Loucy (cell line): ENCODE measurements at regions not wholly inside any gene's neighbourhood (a gene's known extent, or its start where the extent isn't known, plus 50 kb on each side); places are given as distances from the start of the nearest gene placed in this dataset.

Experiments used
- H2AFZ ChIP-seq: fragments of 200-600 bp; sonication (generic); 2 replicates; pipeline ENCODE4 v1.6.0; 2016; ENCODE audit warnings: antibody characterized with exemption, mild to moderate bottlenecking, low read length, moderate library complexity
- H3F3A ChIP-seq: fragments of 200-600 bp; 2 replicates; pipeline ENCODE4 v1.6.0; 2016; ENCODE audit warnings: antibody characterized with exemption, low read depth, mild to moderate bottlenecking
- H3K27me3 ChIP-seq: fragments of 200-600 bp; sonication (generic); 2 replicates; pipeline ENCODE4 v1.6.1; 2014; ENCODE audit warnings: low read length, mild to moderate bottlenecking; ENCODE audit not compliant: insufficient read depth, poor library complexity, severe bottlenecking
- H3K36me3 ChIP-seq: fragments of 200-600 bp; sonication (generic); 2 replicates; pipeline ENCODE4 v1.6.1; 2016; ENCODE audit warnings: low read length; ENCODE audit not compliant: insufficient read depth
- H3K4me1 ChIP-seq: fragments of 200-600 bp; sonication (generic); 2 replicates; pipeline ENCODE4 v1.5.1; 2014; ENCODE audit warnings: low read length, mild to moderate bottlenecking; ENCODE audit not compliant: insufficient read depth, poor library complexity, severe bottlenecking
- H3K4me2 ChIP-seq: fragments of 200-600 bp; sonication (generic); 2 replicates; pipeline ENCODE4 v1.6.0; 2014; ENCODE audit warnings: antibody characterized with exemption, low read length, low read depth, mild to moderate bottlenecking; ENCODE audit not compliant: poor library complexity, severe bottlenecking
- H3K4me3 ChIP-seq: fragments of 200-600 bp; sonication (generic); 2 replicates; pipeline ENCODE4 v1.5.1; 2014; ENCODE audit warnings: low read length, mild to moderate bottlenecking, mixed read lengths; ENCODE audit not compliant: poor library complexity, severe bottlenecking
- H3K79me2 ChIP-seq: fragments of 200-600 bp; sonication (generic); 2 replicates; pipeline ENCODE4 v1.6.1; 2014; ENCODE audit warnings: low read length; ENCODE audit not compliant: insufficient read depth
- H3K9ac ChIP-seq: fragments of 200-600 bp; sonication (generic); 2 replicates; pipeline ENCODE4 v1.6.0; 2014; ENCODE audit warnings: mild to moderate bottlenecking, low read depth, low read length, moderate library complexity; ENCODE audit not compliant: poor library complexity, severe bottlenecking
- H3K9me2 ChIP-seq: fragments of 200-600 bp; sonication (generic); replicated peaks from 2 replicates; pipeline ENCODE4 v1.6.1; 2016; ENCODE audit warnings: low read depth, low read length, mixed read lengths
- H3K9me3 ChIP-seq: fragments of 200-600 bp; sonication (generic); 2 replicates; pipeline ENCODE4 v1.6.1; 2014; ENCODE audit warnings: mild to moderate bottlenecking, antibody characterized with exemption, low read length, low read depth; ENCODE audit not compliant: insufficient read depth
- H4K20me1 ChIP-seq: fragments of 200-600 bp; sonication (generic); 2 replicates; pipeline ENCODE4 v1.6.0; 2014; ENCODE audit warnings: antibody characterized with exemption, low read length, mild to moderate bottlenecking; ENCODE audit not compliant: insufficient read depth, poor library complexity, severe bottlenecking
- EZH2phosphoT487 ChIP-seq: fragments of 200-600 bp; IDR thresholded peaks from 2 replicates; pipeline ENCODE4 v1.6.1; 2018; ENCODE audit warnings: antibody characterized with exemption, mild to moderate bottlenecking, moderate library complexity, borderline replicate concordance
- TF ChIP-seq, protein P1 (sequence below): fragments of 200-600 bp; sonication (generic); conservative IDR thresholded peaks from 2 replicates; pipeline ENCODE4 v1.5.1; 2014; ENCODE audit warnings: mild to moderate bottlenecking, antibody characterized with exemption, low read length

DNA sequence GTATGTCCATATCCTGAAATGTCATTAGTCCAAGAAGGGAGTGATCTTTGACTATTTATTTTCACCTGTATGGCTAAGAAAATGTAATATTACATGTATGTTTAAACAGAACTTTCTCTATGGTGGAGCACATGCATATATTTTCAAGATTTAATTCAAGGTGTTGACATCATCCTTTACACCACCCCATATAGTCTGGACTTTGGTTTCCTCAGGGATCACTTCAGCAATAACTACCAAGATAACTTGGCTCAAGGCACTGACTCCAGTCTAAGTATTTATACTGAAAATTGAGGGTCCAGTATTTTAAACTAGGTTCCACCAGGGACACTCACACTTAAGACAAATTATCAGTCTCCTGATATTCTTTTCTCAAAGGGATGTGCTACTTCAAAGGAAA is 660.6 kb downstream of the EFNB2 start:
- Histone ChIP-seq H3K4me3 (no peak overlapping the region), H3K79me2 (no peaks in the 10 kb centered on the region), H2AFZ (no peak overlapping the region), H3K9ac (no peak overlapping the region), H3K4me2 (no peak overlapping the region), H3K9me3 (no peaks in the 10 kb centered on the region), H3K36me3 (no peaks in the 10 kb centered on the region), H4K20me1 (no peaks in the 10 kb centered on the region), H3K27me3 (no peaks in the 10 kb centered on the region), H3K4me1 (no peaks in the 10 kb centered on the region), H3K9me2 (no peaks in the 10 kb centered on the region), H3F3A (no peaks in the 10 kb centered on the region)
- TF ChIP-seq EZH2phosphoT487: no peak
- TF ChIP-seq, protein P1, sequence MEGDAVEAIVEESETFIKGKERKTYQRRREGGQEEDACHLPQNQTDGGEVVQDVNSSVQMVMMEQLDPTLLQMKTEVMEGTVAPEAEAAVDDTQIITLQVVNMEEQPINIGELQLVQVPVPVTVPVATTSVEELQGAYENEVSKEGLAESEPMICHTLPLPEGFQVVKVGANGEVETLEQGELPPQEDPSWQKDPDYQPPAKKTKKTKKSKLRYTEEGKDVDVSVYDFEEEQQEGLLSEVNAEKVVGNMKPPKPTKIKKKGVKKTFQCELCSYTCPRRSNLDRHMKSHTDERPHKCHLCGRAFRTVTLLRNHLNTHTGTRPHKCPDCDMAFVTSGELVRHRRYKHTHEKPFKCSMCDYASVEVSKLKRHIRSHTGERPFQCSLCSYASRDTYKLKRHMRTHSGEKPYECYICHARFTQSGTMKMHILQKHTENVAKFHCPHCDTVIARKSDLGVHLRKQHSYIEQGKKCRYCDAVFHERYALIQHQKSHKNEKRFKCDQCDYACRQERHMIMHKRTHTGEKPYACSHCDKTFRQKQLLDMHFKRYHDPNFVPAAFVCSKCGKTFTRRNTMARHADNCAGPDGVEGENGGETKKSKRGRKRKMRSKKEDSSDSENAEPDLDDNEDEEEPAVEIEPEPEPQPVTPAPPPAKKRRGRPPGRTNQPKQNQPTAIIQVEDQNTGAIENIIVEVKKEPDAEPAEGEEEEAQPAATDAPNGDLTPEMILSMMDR: no peak

DNA sequence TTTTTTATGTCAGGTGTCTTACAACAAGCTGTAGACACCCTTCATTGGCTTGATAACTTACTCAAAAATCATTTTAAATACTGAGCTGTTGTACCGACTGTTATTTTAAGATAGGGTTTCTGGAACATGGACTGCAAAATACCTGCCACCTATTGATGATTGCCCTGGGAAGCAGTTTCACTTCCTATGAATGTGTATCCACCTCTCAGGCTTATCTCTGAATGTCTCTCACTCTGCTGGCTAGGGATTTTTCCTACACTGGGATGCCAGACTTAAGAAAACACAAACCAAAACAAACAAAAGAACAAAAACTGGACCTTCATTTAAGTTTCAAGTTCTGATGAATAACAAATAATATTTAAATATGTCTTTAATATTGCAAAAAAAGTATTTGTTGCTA is 663.7 kb downstream of the EFNB2 start:
- Histone ChIP-seq H3K4me1 (no peaks in the 10 kb centered on the region), H3K79me2 (no peaks in the 10 kb centered on the region), H3K9me2 (no peaks in the 10 kb centered on the region), H3K36me3 (no peaks in the 10 kb centered on the region), H4K20me1 (no peaks in the 10 kb centered on the region), H3K9me3 (no peaks in the 10 kb centered on the region), H3K9ac (no peak overlapping the region), H2AFZ (no peak overlapping the region), H3K27me3 (no peaks in the 10 kb centered on the region), H3F3A (no peaks in the 10 kb centered on the region), H3K4me2 (no peak overlapping the region), H3K4me3 (no peak overlapping the region)
- no peak for TF ChIP-seq EZH2phosphoT487
- TF ChIP-seq, protein P1: no peak

DNA sequence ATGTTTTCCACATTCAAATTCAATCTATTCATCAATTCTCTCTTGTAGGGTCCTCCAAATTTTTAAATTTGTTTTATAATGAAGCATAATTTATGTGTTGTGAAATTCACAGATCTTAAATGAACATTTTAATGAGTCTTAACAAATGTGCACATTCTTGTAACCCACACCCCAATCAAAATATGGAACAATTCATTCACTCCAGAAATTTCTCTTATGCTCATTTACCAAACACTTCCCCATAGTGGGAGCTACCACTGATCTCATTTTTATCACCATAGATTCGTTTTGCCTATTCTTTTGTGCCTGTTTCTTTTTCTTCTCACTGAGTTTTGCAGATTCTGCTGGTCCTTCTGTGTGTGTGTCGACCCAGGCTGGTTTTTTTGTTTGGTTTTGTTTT is 664.1 kb downstream of the EFNB2 start:
- no peak overlapping the region for H2AFZ ChIP-seq
- no peaks in the 10 kb centered on the region for H3K79me2 ChIP-seq
- H4K20me1 ChIP-seq: no peaks in the 10 kb centered on the region
- no peaks in the 10 kb centered on the region for H3F3A ChIP-seq
- no peaks in the 10 kb centered on the region for H3K27me3 ChIP-seq
- H3K36me3 ChIP-seq: no peaks in the 10 kb centered on the region
- H3K4me2 ChIP-seq: no peak overlapping the region
- H3K9ac ChIP-seq: no peak overlapping the region
- H3K4me3 ChIP-seq: no peak overlapping the region
- no peaks in the 10 kb centered on the region for H3K4me1 ChIP-seq
- no peak for TF ChIP-seq EZH2phosphoT487
- TF ChIP-seq, protein P1: no peak
- H3K9me3 ChIP-seq: no peaks in the 10 kb centered on the region
- no peaks in the 10 kb centered on the region for H3K9me2 ChIP-seq
